ENCODE measurements at regions not wholly inside any gene's neighbourhood (a gene's known extent, or its start where the extent isn't known, plus 50 kb on each side); places are given as distances from the start of the nearest gene placed in this dataset.
A peak's percentile ranks its signal among the peaks of the same experiment; 100 is the strongest.

- Histone ChIP-seq H3K27ac (no peak overlapping the region), H3K4me3 (no peak overlapping the region), H3K36me3 (replicated peaks in 1 of 2) (no peaks in the 10 kb centered on the region), H3K27me3 (no peaks in the 10 kb centered on the region), H3K9me3 (replicated peaks in 1 of 3) (no peaks in the 10 kb centered on the region), H3K4me1 (replicated peaks in 1 of 2) (no peaks in the 10 kb centered on the region)
- no peak for DNase-seq
- TF ChIP-seq CTCF (IDR thresholded peaks at IDR 0.05) = no peak
- TF ChIP-seq POLR2A (IDR thresholded peaks at IDR 0.05) = no peak
- intact Hi-C loops (cut with DNase I) = no loop called here
- WGBS, 4 donors = 39 to 64% (median 52%) methylated on average over 2 of the region's 2 CpGs
Observed at GRCh38 chr22:48245196-48245485, 1482.7 kb downstream of the TBC1D22A start.

- no peak overlapping the region for H3K4me3 ChIP-seq
- H3K27ac ChIP-seq = no peak overlapping the region
- TF ChIP-seq CTCF (IDR thresholded peaks at IDR 0.05) (no peak), POLR2A (IDR thresholded peaks at IDR 0.05) (no peak)
- 87 to 92% (median 88%) methylated on average over 22 to 33 of the region's 33 CpGs for WGBS, 4 donors
- no peaks in the 10 kb centered on the region for H3K27me3 ChIP-seq
- no peaks in the 10 kb centered on the region for H3K4me1 ChIP-seq (replicated peaks in 1 of 2)
- DNase-seq = peak in 1 of 7 donors; percentile 29
- intact Hi-C loops (cut with DNase I) = no loop called here
- no peaks in the 10 kb centered on the region for H3K36me3 ChIP-seq (replicated peaks in 1 of 2)
- H3K9me3 ChIP-seq (replicated peaks in 1 of 3) = no peaks in the 10 kb centered on the region
Observed at GRCh38 chr22:48244388-48245195, 1482.1 kb downstream of the TBC1D22A start.

- no peaks in the 10 kb centered on the region for H3K4me1 ChIP-seq (replicated peaks in 1 of 2)
- intact Hi-C loops (cut with DNase I) = no loop called here
- WGBS, 4 donors = 81 to 92% (median 84%) methylated on average over 6 to 7 of the region's 7 CpGs
- DNase-seq = peak in 1 of 7 donors; percentile 37
- H3K36me3 ChIP-seq (replicated peaks in 1 of 2) = no peaks in the 10 kb centered on the region
- no peak overlapping the region for H3K27ac ChIP-seq
- TF ChIP-seq CTCF (IDR thresholded peaks at IDR 0.05) (no peak), POLR2A (IDR thresholded peaks at IDR 0.05) (no peak)
- H3K9me3 ChIP-seq (replicated peaks in 1 of 3) = no peaks in the 10 kb centered on the region
- H3K4me3 ChIP-seq = no peak overlapping the region
- no peaks in the 10 kb centered on the region for H3K27me3 ChIP-seq
Observed at GRCh38 chr22:48242461-48242864, 1480.0 kb downstream of the TBC1D22A start.

- Histone ChIP-seq H3K27ac (no peak overlapping the region), H3K4me3 (no peak overlapping the region), H3K36me3 (replicated peaks in 1 of 2) (no peaks in the 10 kb centered on the region), H3K27me3 (no peaks in the 10 kb centered on the region), H3K4me1 (replicated peaks in 1 of 2) (no peaks in the 10 kb centered on the region), H3K9me3 (replicated peaks in 1 of 3) (no peaks in the 10 kb centered on the region)
- TF ChIP-seq POLR2A (IDR thresholded peaks at IDR 0.05) (no peak), CTCF (IDR thresholded peaks at IDR 0.05) (no peak)
- 71 to 82% (median 77%) methylated on average over 15 to 16 of the region's 16 CpGs for WGBS, 4 donors
- intact Hi-C loops (cut with DNase I) = no loop called here
- DNase-seq = peak in 1 of 7 donors; percentile 17
Observed at GRCh38 chr22:48241658-48242057, 1479.2 kb downstream of the TBC1D22A start.

Data from adrenal gland (tissue), 9 donors.